ENCODE measurements at regions not wholly inside any gene's neighbourhood (a gene's known extent, or its start where the extent isn't known, plus 50 kb on each side); places are given as distances from the start of the nearest gene placed in this dataset.
A peak's percentile ranks its signal among the peaks of the same experiment; 100 is the strongest.

- DNase-seq (ENCODE audit: low read depth in 4 of 4, low spot score in 3 of 4) = no peak
Observed at GRCh38 chr2:153109793-153110192, 368.8 kb downstream of the RPRM start.

- DNase-seq (ENCODE audit: low read depth in 4 of 4, low spot score in 3 of 4) = no peak
Observed at GRCh38 chr2:153106802-153107477, 371.6 kb downstream of the RPRM start.

- DNase-seq (ENCODE audit: low read depth in 4 of 4, low spot score in 3 of 4) = no peak
Observed at GRCh38 chr2:153105829-153106578, 372.6 kb downstream of the RPRM start.

DNA sequence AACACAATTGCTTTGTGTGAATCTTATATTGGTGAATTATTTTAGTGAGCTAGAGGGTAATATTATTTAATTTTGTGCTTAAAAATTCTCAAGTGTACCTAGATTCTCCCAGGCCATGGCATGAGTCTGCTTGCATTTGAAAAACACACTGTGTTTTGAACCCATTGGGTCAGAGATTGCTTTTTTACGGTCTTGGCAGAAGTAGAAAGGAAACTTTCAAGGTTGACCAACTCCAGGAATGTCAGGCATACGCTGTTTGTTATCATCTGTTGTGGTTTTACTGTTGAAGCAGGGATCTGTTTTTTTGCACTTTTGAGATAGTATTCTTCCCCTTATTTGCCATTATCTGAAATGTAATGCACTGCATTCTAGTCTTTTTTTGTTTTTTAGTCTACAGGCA, 377.4 kb downstream of the RPRM start:
- DNase-seq (ENCODE audit: low read depth in 4 of 4, low spot score in 3 of 4) = peak in 3 of 4 donors; percentile 6 to 22 (median 16)

GRCh38 chr2:153100151-153100550, 378.4 kb downstream of the RPRM start:
- DNase-seq (ENCODE audit: low read depth in 4 of 4, low spot score in 3 of 4) = no peak

DNA sequence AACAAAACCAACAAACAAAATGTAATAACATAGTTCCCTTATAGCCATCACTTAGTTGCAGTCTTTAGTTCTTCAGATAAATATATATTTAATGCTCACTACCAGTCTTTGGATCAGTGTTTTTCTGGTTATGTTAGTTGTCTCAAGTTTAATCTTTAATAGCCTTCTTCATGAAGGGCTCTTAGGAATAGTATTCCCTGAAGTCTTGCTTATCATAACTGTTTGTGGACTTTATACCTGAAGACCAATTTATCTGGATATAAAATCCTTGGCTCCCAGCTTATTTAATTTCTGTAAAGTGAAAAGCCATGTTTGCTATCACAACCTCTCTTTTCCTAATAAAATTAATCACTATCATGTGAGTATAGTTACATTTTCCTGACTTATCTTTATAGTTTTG, 379.7 kb downstream of the ARL6IP6 start:
- no peak for DNase-seq (ENCODE audit: low read depth in 4 of 4, low spot score in 3 of 4)

DNA sequence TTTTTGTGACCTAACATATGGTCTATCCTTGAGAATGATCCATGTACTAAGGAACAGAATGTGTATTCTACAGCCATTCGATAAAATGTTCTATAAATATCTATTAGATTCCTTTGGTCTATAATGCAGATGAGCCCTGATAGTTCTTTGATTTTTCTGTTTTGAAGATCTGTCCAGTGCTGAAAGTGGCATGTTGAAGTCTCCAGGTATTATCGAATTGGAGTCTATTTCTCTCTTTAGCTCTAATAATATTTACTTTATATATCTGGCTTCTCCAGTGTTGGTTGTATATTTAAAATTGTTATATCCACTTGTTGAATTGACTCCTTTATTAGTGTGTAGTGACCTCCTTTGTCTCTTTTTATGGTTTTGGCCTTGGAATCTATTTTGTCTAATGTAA, 377.9 kb downstream of the ARL6IP6 start:
- DNase-seq (ENCODE audit: low read depth in 4 of 4, low spot score in 3 of 4) = no peak

- no peak for DNase-seq (ENCODE audit: low read depth in 4 of 4, low spot score in 3 of 4)
Observed at GRCh38 chr2:153091344-153091743, 372.9 kb downstream of the ARL6IP6 start.

- no peak for DNase-seq (ENCODE audit: low read depth in 4 of 4, low spot score in 3 of 4)
Observed at GRCh38 chr2:153079315-153079714, 360.9 kb downstream of the ARL6IP6 start.

- no peak for DNase-seq (ENCODE audit: low read depth in 4 of 4, low spot score in 3 of 4)
Observed at GRCh38 chr2:153077311-153077710, 358.9 kb downstream of the ARL6IP6 start.

- no peak for DNase-seq (ENCODE audit: low read depth in 4 of 4, low spot score in 3 of 4)
Observed at GRCh38 chr2:153074207-153074606, 355.8 kb downstream of the ARL6IP6 start.

DNA sequence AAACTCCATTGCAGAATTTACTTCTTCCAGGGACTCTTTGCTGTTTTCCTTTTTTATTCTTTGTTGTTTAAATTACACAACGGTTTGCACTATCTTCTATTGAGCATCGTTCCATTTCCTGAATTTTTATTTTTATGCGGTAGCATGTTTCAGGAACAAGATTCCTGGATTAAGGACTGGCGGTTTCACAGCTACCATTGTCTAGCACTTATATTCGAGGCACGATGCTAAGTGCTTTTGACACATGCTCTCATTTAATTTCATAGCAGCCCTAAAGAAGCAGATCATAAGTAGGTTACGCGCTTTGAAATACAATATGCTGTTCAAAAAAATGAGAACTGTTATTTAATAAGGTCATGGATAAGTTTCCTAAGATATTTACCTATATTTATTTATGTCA, 354.4 kb downstream of the ARL6IP6 start:
- DNase-seq (ENCODE audit: low read depth in 4 of 4, low spot score in 3 of 4) = no peak

DNA sequence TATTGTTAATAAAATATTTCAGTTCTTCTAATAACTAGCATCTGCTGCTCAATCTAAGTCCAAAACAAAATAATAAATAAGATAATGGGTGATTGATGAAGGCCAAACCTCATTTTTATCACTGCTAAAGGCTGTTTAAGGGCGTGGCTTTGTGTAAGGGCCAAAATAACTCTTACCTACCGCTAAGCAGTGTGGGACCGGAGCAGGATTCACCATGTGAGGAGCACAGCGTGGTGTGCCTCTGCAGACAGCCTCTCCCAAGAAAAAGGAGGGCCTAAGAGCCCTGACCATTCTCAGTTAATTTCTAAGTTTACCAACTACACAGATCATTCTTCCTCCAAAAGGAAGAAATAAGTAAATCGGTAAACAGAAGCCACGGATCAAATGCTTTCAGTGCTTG, 353.7 kb downstream of the ARL6IP6 start:
- no peak for DNase-seq (ENCODE audit: low read depth in 4 of 4, low spot score in 3 of 4)

GRCh38 chr2:153071090-153071489, 352.7 kb downstream of the ARL6IP6 start:
- DNase-seq (ENCODE audit: low read depth in 4 of 4, low spot score in 3 of 4) = no peak

GRCh38 chr2:153068915-153069314, 350.5 kb downstream of the ARL6IP6 start:
- no peak for DNase-seq (ENCODE audit: low read depth in 4 of 4, low spot score in 3 of 4)

DNA sequence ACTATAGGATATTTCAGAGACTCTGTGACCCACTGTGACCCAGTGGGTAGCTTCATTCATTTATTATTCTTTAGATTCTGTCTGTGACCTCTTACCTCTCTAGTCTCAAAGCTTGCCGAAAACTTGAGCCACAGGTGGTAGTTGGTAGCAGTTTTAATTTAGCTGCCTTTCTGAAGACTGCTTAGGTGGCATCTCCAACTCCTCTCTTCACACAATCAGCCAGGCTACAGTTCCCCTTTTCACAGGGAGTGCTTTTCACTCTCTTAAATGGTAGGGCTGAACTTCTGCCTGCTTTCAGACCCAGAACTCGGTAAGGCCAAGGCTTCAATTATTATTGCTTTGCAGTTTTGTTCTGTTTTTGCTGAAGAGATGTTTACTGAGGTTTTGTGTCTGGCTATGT, 349.6 kb downstream of the ARL6IP6 start:
- no peak for DNase-seq (ENCODE audit: low read depth in 4 of 4, low spot score in 3 of 4)

DNA sequence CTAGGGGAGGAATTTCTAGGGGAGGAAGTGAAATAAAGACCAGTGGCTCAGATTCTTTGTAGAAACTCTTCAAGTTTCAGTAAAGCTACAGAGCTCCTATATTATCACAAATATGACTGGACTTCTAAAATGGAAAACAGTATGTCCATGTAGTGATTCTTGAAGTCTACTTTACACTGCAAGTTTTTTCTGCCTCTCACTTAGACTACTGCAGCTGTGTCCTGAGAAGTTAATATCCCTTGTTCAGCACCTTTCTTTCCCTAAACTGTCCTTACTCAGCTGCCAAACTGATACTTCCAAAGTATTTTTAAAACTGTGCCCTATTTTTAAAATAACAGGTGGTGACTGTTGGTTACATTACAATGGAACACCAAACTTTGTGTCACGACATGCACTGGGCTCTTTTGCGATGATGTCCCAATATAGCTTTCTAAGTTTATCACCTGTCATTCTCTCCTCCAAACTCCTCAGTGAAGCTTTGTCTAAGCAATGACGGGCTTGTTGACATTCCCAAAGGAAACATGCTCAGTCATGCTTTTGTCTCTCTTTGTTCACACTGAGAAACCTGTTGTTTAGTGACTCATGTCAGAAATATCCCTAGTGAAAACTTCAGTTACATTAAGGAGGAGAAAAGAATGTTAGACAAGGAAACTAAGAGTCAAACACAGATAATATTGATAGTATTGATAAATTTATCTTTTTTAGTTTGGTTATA, 341.1 kb downstream of the ARL6IP6 start:
- DNase-seq (ENCODE audit: low read depth in 4 of 4, low spot score in 3 of 4) = no peak

DNA sequence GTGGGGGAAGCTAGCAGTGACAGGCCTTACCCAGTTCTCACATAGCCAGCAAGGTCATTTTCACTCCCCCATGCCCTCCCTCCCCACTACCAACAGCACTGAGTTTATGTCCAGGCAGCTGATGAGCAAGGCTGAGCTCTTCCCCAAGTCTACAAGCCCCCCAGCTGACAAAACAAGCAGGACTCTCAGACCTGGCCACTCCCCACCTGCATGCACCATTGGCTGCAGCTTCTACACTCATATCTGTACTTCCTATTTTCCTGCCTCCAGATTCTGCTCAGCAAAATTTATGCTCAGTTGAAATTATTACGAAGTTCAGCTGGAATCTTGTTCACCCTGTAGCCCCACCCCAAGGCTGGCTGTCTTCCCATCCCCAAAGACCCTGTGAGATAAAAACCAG, 339.3 kb downstream of the ARL6IP6 start:
- no peak for DNase-seq (ENCODE audit: low read depth in 4 of 4, low spot score in 3 of 4)

- no peak for DNase-seq (ENCODE audit: low read depth in 4 of 4, low spot score in 3 of 4)
Observed at GRCh38 chr2:153055182-153055581, 336.8 kb downstream of the ARL6IP6 start.

- DNase-seq (ENCODE audit: low read depth in 4 of 4, low spot score in 3 of 4) = no peak
Observed at GRCh38 chr2:153052807-153053559, 334.6 kb downstream of the ARL6IP6 start.

DNA sequence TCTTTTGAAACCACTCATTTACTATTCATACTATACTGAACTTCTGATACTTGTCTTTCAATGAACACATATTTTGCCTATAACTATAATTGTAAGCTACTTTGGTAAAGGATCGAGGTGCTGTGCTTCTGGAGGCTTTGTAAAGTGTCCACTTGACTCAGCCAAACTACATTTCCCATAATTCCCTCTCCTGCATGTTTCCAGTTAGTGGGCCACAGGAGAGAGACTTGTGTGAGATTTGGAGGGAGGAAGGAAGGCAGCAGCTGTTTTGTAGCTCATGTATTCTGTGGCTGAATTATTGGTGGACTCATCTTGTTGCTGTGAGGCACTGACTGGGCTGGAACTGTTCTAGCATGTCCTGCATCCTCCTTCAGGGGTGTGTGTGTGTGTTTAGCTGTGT, 328.8 kb downstream of the ARL6IP6 start:
- no peak for DNase-seq (ENCODE audit: low read depth in 4 of 4, low spot score in 3 of 4)
